SJCRH30 (cell line): ENCODE measurements at regions not wholly inside any gene's neighbourhood (a gene's known extent, or its start where the extent isn't known, plus 50 kb on each side); places are given as distances from the start of the nearest gene placed in this dataset.
A peak's percentile ranks its signal among the peaks of the same experiment; 100 is the strongest.
"Not testable (repeated sequence)": the region's sequence is repeated elsewhere in the genome, so short reads cannot be mapped to it uniquely, and the experiment has no call there.

Source experiments
- DNase-seq, 2 experiments: peaks; one replicate each; pipeline ENCODE4 v3.0.0-alpha.2; 2015 to 2020
- H3K27ac ChIP-seq: fragments of 250-450 bp; sonication (Bioruptor Pico); 2 replicates; pipeline ENCODE4 v1.5.1; 2020; ENCODE audit warnings: mild to moderate bottlenecking, moderate library complexity
- H3K27me3 ChIP-seq: fragments of 250-450 bp; sonication (Bioruptor Pico); 2 replicates; pipeline ENCODE4 v1.5.1; 2020; ENCODE audit warnings: mild to moderate bottlenecking, moderate library complexity
- H3K36me3 ChIP-seq: fragments of 250-450 bp; sonication (Bioruptor Pico); 2 replicates; pipeline ENCODE4 v1.5.1; 2020; ENCODE audit warnings: mild to moderate bottlenecking, moderate library complexity
- H3K4me1 ChIP-seq: fragments of 250-450 bp; sonication (Bioruptor Pico); 2 replicates; pipeline ENCODE4 v1.5.1; 2020; ENCODE audit warnings: mild to moderate bottlenecking, moderate library complexity
- H3K4me3 ChIP-seq: fragments of 250-450 bp; sonication (Bioruptor Pico); 2 replicates; pipeline ENCODE4 v1.5.1; 2020; ENCODE audit warnings: mild to moderate bottlenecking, moderate library complexity
- H3K9me3 ChIP-seq: fragments of 250-450 bp; sonication (Bioruptor Pico); replicated peaks from 2 replicates; pipeline ENCODE4 v1.5.1; 2020; ENCODE audit warnings: mild to moderate bottlenecking, moderate library complexity

GRCh38 chr18:62629031-62629430 is 86.3 kb upstream of the PHLPP1 start:
- Histone ChIP-seq H3K4me3 (no peak overlapping the region), H3K4me1 (no peaks in the 10 kb centered on the region), H3K9me3 (no peaks in the 10 kb centered on the region), H3K27ac (no peak overlapping the region), H3K36me3 (no peaks in the 10 kb centered on the region), H3K27me3 (no peaks in the 10 kb centered on the region)
- no peak for DNase-seq

- Histone ChIP-seq H3K9me3 (no peaks in the 10 kb centered on the region), H3K36me3 (no peaks in the 10 kb centered on the region), H3K4me3 (no peak overlapping the region), H3K27ac (no peak overlapping the region), H3K4me1 (no peaks in the 10 kb centered on the region), H3K27me3 (no peaks in the 10 kb centered on the region)
- DNase-seq, result no peak
Measured at GRCh38 chr18:62631173-62631572, 84.2 kb upstream of the PHLPP1 start.

DNA sequence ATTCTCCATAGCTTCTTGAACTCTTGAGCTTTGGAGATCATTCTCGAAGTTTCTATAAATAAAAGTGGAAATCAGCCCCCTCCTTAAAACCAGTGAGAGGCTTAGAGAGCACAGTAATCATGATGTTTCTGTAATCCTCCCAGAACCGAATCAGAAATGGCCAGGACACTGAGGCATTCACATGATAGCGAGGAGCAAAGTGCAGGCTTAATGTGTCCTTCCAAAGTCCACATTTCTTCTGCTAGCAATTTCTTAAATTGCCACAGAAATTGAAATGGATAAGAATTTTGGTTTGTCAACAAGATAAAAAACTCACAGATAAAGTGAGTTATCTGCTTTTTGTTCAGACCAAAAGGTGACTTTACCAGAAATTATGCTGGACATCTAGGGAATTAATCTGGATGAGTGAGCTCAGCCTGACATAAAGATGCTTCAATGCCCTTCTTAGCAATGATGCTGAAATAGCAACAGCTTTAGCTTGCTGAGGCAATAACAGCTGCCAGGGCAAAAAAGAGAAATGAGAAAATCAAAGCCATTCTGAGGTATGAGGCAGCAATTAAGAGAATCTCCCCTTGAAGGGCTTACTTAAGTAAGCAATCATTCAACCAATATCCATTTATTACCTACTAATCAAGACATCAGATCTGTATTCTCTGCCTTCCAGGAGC is 82.4 kb upstream of the PHLPP1 start:
- no peak overlapping the region for H3K27ac ChIP-seq
- no peak overlapping the region for H3K4me3 ChIP-seq
- H3K36me3 ChIP-seq, result no peaks in the 10 kb centered on the region
- no peaks in the 10 kb centered on the region for H3K27me3 ChIP-seq
- no peaks in the 10 kb centered on the region for H3K4me1 ChIP-seq
- H3K9me3 ChIP-seq, result no peaks in the 10 kb centered on the region
- DNase-seq, result no peak

- H3K4me1 ChIP-seq, result no peaks in the 10 kb centered on the region
- no peak overlapping the region for H3K4me3 ChIP-seq
- no peaks in the 10 kb centered on the region for H3K9me3 ChIP-seq
- no peaks in the 10 kb centered on the region for H3K27me3 ChIP-seq
- no peaks in the 10 kb centered on the region for H3K36me3 ChIP-seq
- no peak overlapping the region for H3K27ac ChIP-seq
- DNase-seq, result no peak
Measured at GRCh38 chr18:62634458-62634857, 80.9 kb upstream of the PHLPP1 start.

- Histone ChIP-seq H3K27ac (no peak overlapping the region), H3K4me1 (no peaks in the 10 kb centered on the region), H3K36me3 (no peaks in the 10 kb centered on the region), H3K27me3 (no peaks in the 10 kb centered on the region), H3K4me3 (no peak overlapping the region), H3K9me3 (no peaks in the 10 kb centered on the region)
- no peak for DNase-seq
Measured at GRCh38 chr18:62634979-62635630, 80.2 kb upstream of the PHLPP1 start.

GRCh38 chr18:62637403-62637802 is 77.9 kb upstream of the PHLPP1 start:
- Histone ChIP-seq H3K4me3 (no peak overlapping the region), H3K4me1 (no peaks in the 10 kb centered on the region), H3K9me3 (no peaks in the 10 kb centered on the region), H3K36me3 (no peaks in the 10 kb centered on the region), H3K27ac (no peak overlapping the region), H3K27me3 (no peaks in the 10 kb centered on the region)
- DNase-seq, result no peak

GRCh38 chr18:62637807-62638687 is 77.3 kb upstream of the PHLPP1 start:
- no peaks in the 10 kb centered on the region for H3K9me3 ChIP-seq
- no peaks in the 10 kb centered on the region for H3K36me3 ChIP-seq
- H3K27ac ChIP-seq, result no peak overlapping the region
- H3K4me3 ChIP-seq, result no peak overlapping the region
- H3K4me1 ChIP-seq, result no peaks in the 10 kb centered on the region
- H3K27me3 ChIP-seq, result no peaks in the 10 kb centered on the region
- DNase-seq, result peak; percentile 11 to 45

DNA sequence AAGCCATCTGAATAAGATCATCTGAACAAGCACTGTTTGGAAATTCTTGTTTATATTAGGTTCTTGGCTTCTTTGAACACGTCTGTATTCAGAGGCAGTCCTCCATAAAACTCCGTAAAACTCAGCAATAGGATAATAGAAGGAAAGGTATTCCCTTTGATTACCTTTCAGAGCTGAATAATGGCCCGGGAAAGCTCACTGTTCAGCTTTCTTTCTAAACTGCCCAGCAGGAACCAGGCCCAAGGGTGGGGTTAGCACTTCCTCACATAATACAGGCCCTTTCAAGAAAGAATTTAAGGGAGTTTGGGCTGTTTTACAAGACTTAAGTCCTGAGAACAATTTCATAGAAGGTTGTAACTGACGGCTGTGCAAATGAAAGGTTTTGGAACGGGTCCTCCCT is 72.2 kb upstream of the PHLPP1 start:
- no peak overlapping the region for H3K4me3 ChIP-seq
- no peak for DNase-seq
- H3K9me3 ChIP-seq, result no peaks in the 10 kb centered on the region
- no peaks in the 10 kb centered on the region for H3K36me3 ChIP-seq
- no peaks in the 10 kb centered on the region for H3K4me1 ChIP-seq
- no peak overlapping the region for H3K27ac ChIP-seq
- no peaks in the 10 kb centered on the region for H3K27me3 ChIP-seq

- Histone ChIP-seq H3K9me3 (no peaks in the 10 kb centered on the region), H3K27ac (no peak overlapping the region), H3K4me3 (no peak overlapping the region), H3K36me3 (no peaks in the 10 kb centered on the region), H3K4me1 (no peaks in the 10 kb centered on the region), H3K27me3 (no peaks in the 10 kb centered on the region)
- DNase-seq, result no peak
Measured at GRCh38 chr18:62644773-62645172, 70.6 kb upstream of the PHLPP1 start.

- Histone ChIP-seq H3K27me3 (no peaks in the 10 kb centered on the region), H3K9me3 (no peaks in the 10 kb centered on the region), H3K4me3 (no peak overlapping the region), H3K27ac (no peak overlapping the region), H3K4me1 (no peaks in the 10 kb centered on the region), H3K36me3 (no peaks in the 10 kb centered on the region)
- DNase-seq, result no peak
Measured at GRCh38 chr18:62647179-62647578, 68.2 kb upstream of the PHLPP1 start.

- H3K27ac ChIP-seq, result no peak overlapping the region
- H3K4me3 ChIP-seq, result no peak overlapping the region
- DNase-seq, result no peak
- no peaks in the 10 kb centered on the region for H3K4me1 ChIP-seq
- H3K36me3 ChIP-seq, result no peaks in the 10 kb centered on the region
- H3K9me3 ChIP-seq, result no peaks in the 10 kb centered on the region
- no peaks in the 10 kb centered on the region for H3K27me3 ChIP-seq
Measured at GRCh38 chr18:62648045-62648678, 67.2 kb upstream of the PHLPP1 start.

GRCh38 chr18:62651276-62652056 is 63.9 kb upstream of the PHLPP1 start:
- no peak overlapping the region for H3K27ac ChIP-seq
- no peaks in the 10 kb centered on the region for H3K9me3 ChIP-seq
- no peaks in the 10 kb centered on the region for H3K4me1 ChIP-seq
- no peak overlapping the region for H3K4me3 ChIP-seq
- no peaks in the 10 kb centered on the region for H3K36me3 ChIP-seq
- H3K27me3 ChIP-seq, result no peaks in the 10 kb centered on the region
- no peak for DNase-seq

- not testable (repeated sequence) for H3K27ac ChIP-seq, H3K9me3 ChIP-seq, H3K4me3 ChIP-seq, H3K36me3 ChIP-seq, H3K4me1 ChIP-seq, H3K27me3 ChIP-seq, DNase-seq
Measured at GRCh38 chr18:62652057-62652629, 63.2 kb upstream of the PHLPP1 start.

DNA sequence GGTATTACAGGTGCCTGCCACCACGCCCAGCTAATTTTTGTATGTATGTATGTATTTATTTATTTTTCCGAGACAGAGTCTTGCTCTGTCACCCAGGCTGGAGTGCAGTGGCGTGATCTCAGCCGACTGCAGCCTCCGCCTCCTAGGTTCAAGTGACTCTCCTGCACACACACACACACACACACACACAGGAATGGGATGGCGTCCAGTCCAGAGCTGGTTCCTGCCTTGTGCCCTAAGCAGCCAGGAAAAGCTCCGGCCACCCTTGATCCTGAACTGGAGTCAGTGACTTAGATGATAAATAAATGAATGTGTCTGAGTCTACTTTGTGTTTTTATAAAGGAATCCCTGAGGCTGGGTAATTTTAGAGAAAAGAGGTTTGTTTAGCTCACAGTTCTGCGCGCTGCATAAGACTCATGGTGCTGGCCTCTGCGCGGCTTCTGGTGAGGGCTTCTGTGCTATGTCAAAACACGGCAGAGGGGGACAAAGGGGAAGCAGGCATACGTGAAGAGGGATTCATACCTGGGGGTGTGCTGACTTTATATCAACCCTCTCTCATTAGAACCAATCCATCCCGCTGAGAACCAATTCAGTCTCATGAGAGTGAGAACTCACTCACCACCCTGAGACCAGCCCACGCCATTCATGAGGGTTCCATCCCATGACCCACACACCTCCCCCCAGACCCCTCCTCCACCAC is 59.7 kb upstream of the PHLPP1 start:
- Histone ChIP-seq H3K27ac (no peak overlapping the region), H3K9me3 (no peaks in the 10 kb centered on the region), H3K4me1 (no peaks in the 10 kb centered on the region), H3K36me3 (no peaks in the 10 kb centered on the region), H3K4me3 (no peak overlapping the region), H3K27me3 (no peaks in the 10 kb centered on the region)
- DNase-seq, result no peak
